NT2/D1 (cell line): ENCODE measurements at regions not wholly inside any gene's neighbourhood (a gene's known extent, or its start where the extent isn't known, plus 50 kb on each side); places are given as distances from the start of the nearest gene placed in this dataset.

ENCODE experiments used
- DNase-seq: peaks from one replicate; pipeline ENCODE4 v3.0.0-alpha.2; 2011; ENCODE audit warnings: low read depth, low spot score
- H3K27me3 ChIP-seq: 2 replicates; pipeline ENCODE4 v1.6.0; 2011; ENCODE audit warnings: mild to moderate bottlenecking; ENCODE audit not compliant: insufficient read length, insufficient read depth
- H3K36me3 ChIP-seq: 2 replicates; pipeline ENCODE4 v1.6.1; 2011; ENCODE audit warnings: mild to moderate bottlenecking, low read length, mixed read lengths; ENCODE audit not compliant: insufficient read depth, insufficient read length
- H3K4me1 ChIP-seq: 2 replicates; pipeline ENCODE4 v1.5.1; 2011; ENCODE audit not compliant: insufficient read depth, insufficient read length
- H3K4me3 ChIP-seq: 2 replicates; pipeline ENCODE4 v1.5.1; 2011; ENCODE audit warnings: low read depth; ENCODE audit not compliant: insufficient read length
- H3K9ac ChIP-seq: 2 replicates; pipeline ENCODE4 v1.6.0; 2011; ENCODE audit warnings: low read depth; ENCODE audit not compliant: insufficient read length
- H3K9me3 ChIP-seq: 2 replicates; pipeline ENCODE4 v1.5.1; 2011; ENCODE audit warnings: mild to moderate bottlenecking, low read length; ENCODE audit not compliant: insufficient read depth
- SUZ12 ChIP-seq: IDR thresholded peaks from 2 replicates; pipeline ENCODE4 v1.6.1; 2011; ENCODE audit not compliant: insufficient read length, insufficient read depth; ENCODE audit errors: extremely low read depth
- YY1 ChIP-seq: IDR thresholded peaks from 2 replicates; pipeline ENCODE4 v1.6.1; 2011; ENCODE audit not compliant: insufficient read length, insufficient read depth
- ZNF274 ChIP-seq: IDR thresholded peaks from 2 replicates; pipeline ENCODE4 v1.6.1; 2011; ENCODE audit warnings: mild to moderate bottlenecking, low read depth, low read length

DNA sequence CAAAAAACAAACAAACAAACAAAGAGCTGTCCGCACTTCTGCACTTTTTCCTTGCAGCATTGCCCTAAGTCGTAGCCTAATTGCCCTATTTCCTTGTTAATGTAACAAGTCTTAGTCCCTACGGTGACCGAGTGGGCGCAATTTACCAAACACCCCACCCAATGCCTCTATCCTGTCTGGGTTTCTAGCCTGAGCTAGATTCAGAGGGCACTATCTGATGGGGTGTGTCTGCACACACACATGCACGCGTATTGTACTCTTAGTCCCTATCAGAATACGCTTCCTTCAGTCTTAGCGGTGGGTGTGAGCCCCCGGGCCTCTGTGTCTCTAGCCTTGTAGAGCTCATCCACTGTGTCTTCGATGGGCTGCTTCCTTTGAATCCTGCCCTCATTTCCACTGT lies 125.9 kb upstream of the DLG1 start:
- no peaks in the 10 kb centered on the region for H3K9me3 ChIP-seq
- no peak overlapping the region for H3K4me3 ChIP-seq
- no peaks in the 10 kb centered on the region for H3K36me3 ChIP-seq
- no peak for DNase-seq
- peaks cover 3% of the 10 kb centered on the region for H3K27me3 ChIP-seq
- no peak for TF ChIP-seq SUZ12
- TF ChIP-seq ZNF274 = no peak
- no peak for TF ChIP-seq YY1
- H3K9ac ChIP-seq = no peak overlapping the region
- H3K4me1 ChIP-seq = peaks cover 4% of the 10 kb centered on the region

DNA sequence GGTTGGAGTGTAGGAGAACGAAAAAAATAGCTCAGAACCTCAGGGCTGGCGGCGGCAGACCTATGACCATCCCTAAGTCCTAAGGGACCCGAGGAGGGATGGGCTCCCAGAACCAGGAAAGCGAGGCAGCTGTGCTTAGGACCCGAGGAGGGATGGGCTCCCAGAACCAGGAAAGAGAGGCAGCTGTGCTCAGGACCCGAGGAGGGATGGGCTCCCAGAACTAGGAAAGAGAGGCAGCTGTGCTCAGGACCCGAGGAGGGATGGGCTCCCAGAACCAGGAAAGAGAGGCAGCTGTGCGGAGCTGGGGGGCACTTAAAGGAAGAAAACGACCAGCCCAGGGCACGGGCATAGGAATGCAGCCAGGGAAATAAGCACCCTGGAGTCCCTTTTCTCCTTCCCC lies 125.0 kb upstream of the DLG1 start:
- no peaks in the 10 kb centered on the region for H3K9me3 ChIP-seq
- H3K36me3 ChIP-seq = no peaks in the 10 kb centered on the region
- no peak overlapping the region for H3K4me3 ChIP-seq
- no peak for DNase-seq
- H3K9ac ChIP-seq = no peak overlapping the region
- TF ChIP-seq SUZ12 = no peak
- TF ChIP-seq ZNF274 = no peak
- no peak for TF ChIP-seq YY1
- H3K4me1 ChIP-seq = peaks cover 4% of the 10 kb centered on the region
- peaks cover 3% of the 10 kb centered on the region for H3K27me3 ChIP-seq

- no peak for TF ChIP-seq ZNF274
- no peak for TF ChIP-seq YY1
- TF ChIP-seq SUZ12 = no peak
- peaks cover 10% of the 10 kb centered on the region for H3K4me1 ChIP-seq
- H3K36me3 ChIP-seq = no peaks in the 10 kb centered on the region
- no peak overlapping the region for H3K4me3 ChIP-seq
- peaks cover 3% of the 10 kb centered on the region for H3K27me3 ChIP-seq
- no peak overlapping the region for H3K9ac ChIP-seq
- no peak for DNase-seq
- H3K9me3 ChIP-seq = no peaks in the 10 kb centered on the region
Observed at GRCh38 chr3:197422506-197422905, 124.1 kb upstream of the DLG1 start.

DNA sequence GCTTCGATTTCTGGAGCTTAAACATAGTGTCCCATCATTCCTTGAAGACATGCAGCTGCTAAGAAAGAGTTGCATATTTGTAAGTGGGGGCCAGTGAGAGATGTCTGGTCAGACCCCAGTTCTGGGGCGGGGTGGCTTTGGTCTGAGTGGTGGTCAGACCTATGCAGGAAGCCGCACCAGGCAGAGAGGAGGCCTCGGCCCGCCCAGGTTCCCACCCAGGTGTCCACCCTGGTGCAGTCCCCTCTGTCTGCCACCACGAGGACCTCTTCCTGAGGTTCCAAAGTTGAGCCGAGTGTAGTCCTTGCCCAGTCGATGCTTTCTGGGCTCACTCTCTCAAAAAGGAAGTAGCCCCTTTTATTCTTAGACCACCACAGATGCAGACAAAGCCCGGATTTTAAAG lies 122.6 kb upstream of the DLG1 start:
- no peak overlapping the region for H3K4me3 ChIP-seq
- H3K4me1 ChIP-seq = peaks cover 11% of the 10 kb centered on the region
- DNase-seq = no peak
- TF ChIP-seq YY1 = no peak
- no peak for TF ChIP-seq ZNF274
- TF ChIP-seq SUZ12 = no peak
- H3K27me3 ChIP-seq = peaks cover 3% of the 10 kb centered on the region
- no peaks in the 10 kb centered on the region for H3K36me3 ChIP-seq
- H3K9me3 ChIP-seq = no peaks in the 10 kb centered on the region
- no peak overlapping the region for H3K9ac ChIP-seq

DNA sequence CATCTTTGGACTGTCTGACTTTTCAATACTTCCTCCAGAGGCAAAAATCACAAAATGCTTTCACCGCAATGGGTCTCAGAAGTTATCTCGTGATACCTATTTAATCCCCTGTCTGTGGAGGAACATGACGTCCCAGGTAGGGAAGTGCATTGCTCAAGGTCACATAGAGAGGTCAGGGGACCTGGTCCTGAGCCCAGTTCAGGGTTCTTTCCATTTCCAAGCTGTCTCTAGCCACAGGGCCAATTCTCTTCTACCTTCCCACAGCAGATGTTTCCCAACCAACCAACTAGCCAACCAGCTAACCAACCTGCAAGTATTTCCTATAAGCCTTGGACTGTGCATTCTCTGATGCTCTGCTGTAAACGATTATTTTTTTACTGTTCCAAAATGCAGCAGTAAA lies 122.2 kb upstream of the DLG1 start:
- no peak overlapping the region for H3K9ac ChIP-seq
- H3K4me1 ChIP-seq = peaks cover 11% of the 10 kb centered on the region
- no peaks in the 10 kb centered on the region for H3K36me3 ChIP-seq
- no peak overlapping the region for H3K4me3 ChIP-seq
- DNase-seq = no peak
- TF ChIP-seq SUZ12 (no peak), YY1 (no peak), ZNF274 (no peak)
- peaks cover 3% of the 10 kb centered on the region for H3K27me3 ChIP-seq
- H3K9me3 ChIP-seq = no peaks in the 10 kb centered on the region

DNA sequence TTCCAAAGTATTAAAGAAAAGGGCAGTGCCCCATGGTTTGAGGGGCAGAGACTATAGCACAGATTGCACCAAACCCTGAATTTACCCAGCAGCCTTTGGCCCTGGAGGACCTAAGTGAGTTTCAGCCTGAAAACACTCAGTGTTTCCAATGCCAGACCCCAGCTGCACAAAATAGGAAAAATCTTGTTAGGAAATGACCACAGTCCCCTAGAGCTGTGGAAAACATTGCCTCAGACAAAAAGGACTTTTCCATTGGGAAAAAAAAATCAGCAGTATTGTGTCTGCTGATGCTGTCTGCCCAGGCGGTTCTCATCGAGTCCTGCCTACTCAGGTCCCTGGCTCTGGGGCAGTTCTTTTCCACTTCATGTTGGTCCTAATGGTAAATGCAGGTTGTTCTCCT lies 121.7 kb upstream of the DLG1 start:
- no peaks in the 10 kb centered on the region for H3K36me3 ChIP-seq
- H3K9me3 ChIP-seq = no peaks in the 10 kb centered on the region
- no peak for TF ChIP-seq YY1
- TF ChIP-seq ZNF274 = no peak
- TF ChIP-seq SUZ12 = no peak
- DNase-seq = no peak
- H3K27me3 ChIP-seq = no peaks in the 10 kb centered on the region
- no peak overlapping the region for H3K4me3 ChIP-seq
- H3K4me1 ChIP-seq = peaks cover 11% of the 10 kb centered on the region
- H3K9ac ChIP-seq = no peak overlapping the region

- H3K36me3 ChIP-seq = no peaks in the 10 kb centered on the region
- H3K4me3 ChIP-seq = no peak overlapping the region
- no peak for DNase-seq
- TF ChIP-seq SUZ12 = no peak
- no peak for TF ChIP-seq YY1
- no peak for TF ChIP-seq ZNF274
- no peaks in the 10 kb centered on the region for H3K27me3 ChIP-seq
- peaks cover 11% of the 10 kb centered on the region for H3K4me1 ChIP-seq
- H3K9me3 ChIP-seq = no peaks in the 10 kb centered on the region
- no peak overlapping the region for H3K9ac ChIP-seq
Observed at GRCh38 chr3:197419696-197420095, 121.3 kb upstream of the DLG1 start.
